K562 (cell line): ENCODE measurements at regions not wholly inside any gene's neighbourhood (a gene's known extent, or its start where the extent isn't known, plus 50 kb on each side); places are given as distances from the start of the nearest gene placed in this dataset.

Experiments used
- ATAC-seq: fragments of 200-7000 bp; cut with Tn5 transposase; 3 replicates; pipeline ENCODE4 v1.9.1; 2020; ENCODE audit warnings: moderate library complexity
- BruUV-seq: library from RNA; stranded (reverse); fragments of 400-500 nt; replicated peaks from 2 replicates; lab custom pipeline; 2021; lab: Mats Ljungman, UMichigan
- CTCF ChIA-PET: fragments of 300-600 bp; formaldehyde crosslinking; extraction: SDS; loops from one replicate; lab custom pipeline; 2021; ENCODE audit warnings: low intra/inter-chr PET ratio; lab: Yijun Ruan, JAX
- POLR2A ChIA-PET: fragments of 300-600, 350-650 bp; sonication (Branson Sonifier 250); formaldehyde crosslinking; extraction: SDS; loops from one replicate; lab custom pipeline; 2021; ENCODE audit warnings: antibody characterized with exemption, inconsistent platforms; lab: Yijun Ruan, JAX
- DNase-seq, 4 experiments: peaks; one replicate each; pipeline versions ENCODE4 v3.0.0 to v3.0.0-alpha.2; 2011 to 2018; ENCODE audit warnings: low spot score in 3 of 4, mixed read lengths in 3 of 4; ENCODE audit errors: extremely low read depth in 1 of 4
- FAIRE-seq: peaks from 2 replicates; lab custom pipeline; 2011; peaks lifted over from hg19 to GRCh38; lab: Jason Lieb, UNC
- H2AFZ ChIP-seq: 2 replicates; pipeline ENCODE4 v1.6.0; 2011; ENCODE audit warnings: low read depth, low read length, control low read depth, inconsistent platforms
- H3K27ac ChIP-seq: fragments of 200-600 bp; 3 replicates; pipeline ENCODE4 v1.8.0; 2011; ENCODE audit warnings: low read depth, mild to moderate bottlenecking, control low read depth, inconsistent platforms, low read length, moderate library complexity, mixed read lengths; ENCODE audit errors: extremely low read depth
- H3K27me3 ChIP-seq, 2 experiments: fragments of 300-600 bp in 1 of 2; 2 replicates in 1 of 2; 3 replicates in 1 of 2; pipeline versions ENCODE4 v1.6.0 to v1.8.0; 2011; ENCODE audit warnings: inconsistent platforms in 2 of 2, low read length in 2 of 2, mild to moderate bottlenecking in 1 of 2, mixed read lengths in 1 of 2, moderate library complexity in 1 of 2; ENCODE audit not compliant: control insufficient read depth in 2 of 2, insufficient read depth in 2 of 2
- H3K36me3 ChIP-seq: fragments of 300-600 bp; 3 replicates; pipeline ENCODE4 v1.8.0; 2011; ENCODE audit warnings: mild to moderate bottlenecking, low read length, inconsistent platforms; ENCODE audit not compliant: control insufficient read depth, insufficient read depth
- H3K4me1 ChIP-seq, 2 experiments: fragments of 200-600 bp in 1 of 2; replicated peaks in 1 of 2; 2 replicates in 1 of 2; 3 replicates in 1 of 2; pipeline versions ENCODE4 v1.5.1 to v1.8.0; 2011; ENCODE audit warnings: inconsistent platforms in 2 of 2, low read length in 2 of 2, mild to moderate bottlenecking in 1 of 2, mixed read lengths in 1 of 2, moderate library complexity in 1 of 2; ENCODE audit not compliant: control insufficient read depth in 2 of 2, insufficient read depth in 2 of 2
- H3K4me2 ChIP-seq: 2 replicates; pipeline ENCODE4 v1.6.1; 2011; ENCODE audit warnings: low read length, control low read depth, inconsistent platforms, mixed read lengths; ENCODE audit not compliant: insufficient read depth
- H3K4me3 ChIP-seq: fragments of 200-600 bp; sonication (generic), shearing (Covaris generic); 2 replicates; pipeline ENCODE4 v1.5.1; 2016; ENCODE audit warnings: control low read depth, inconsistent platforms
- H3K79me2 ChIP-seq: fragments of 200-600 bp; 3 replicates; pipeline ENCODE4 v1.8.0; 2011; ENCODE audit warnings: low read length, inconsistent platforms; ENCODE audit not compliant: control insufficient read depth, insufficient read depth
- H3K9ac ChIP-seq, 2 experiments: 2 replicates each; pipeline versions ENCODE4 v1.6.0 to v1.6.1; 2011; ENCODE audit warnings: low read depth in 2 of 2, low read length in 2 of 2, control low read depth in 1 of 2, inconsistent platforms in 1 of 2, mild to moderate bottlenecking in 1 of 2, mixed read lengths in 1 of 2; ENCODE audit not compliant: insufficient read depth in 1 of 2
- H3K9me1 ChIP-seq: one replicate; pipeline ENCODE4 v1.6.0; 2011; ENCODE audit warnings: inconsistent platforms, mild to moderate bottlenecking, low read length, moderate library complexity; ENCODE audit not compliant: control insufficient read depth, insufficient read depth
- H3K9me3 ChIP-seq: replicated peaks from 2 replicates; pipeline ENCODE4 v1.5.1; 2011; ENCODE audit warnings: low read depth, low read length, inconsistent platforms; ENCODE audit not compliant: control insufficient read depth, insufficient read depth
- H4K20me1 ChIP-seq: replicated peaks from 2 replicates; pipeline ENCODE4 v1.6.1; 2011; ENCODE audit warnings: low read length, inconsistent platforms, mixed read lengths; ENCODE audit not compliant: control insufficient read depth, insufficient read depth
- EZH2 ChIP-seq: IDR thresholded peaks from 2 replicates; pipeline ENCODE4 v1.6.1; 2012; ENCODE audit warnings: low read depth, mild to moderate bottlenecking, inconsistent platforms, low read length, borderline replicate concordance
- FOSL1 ChIP-seq: fragments of 200-800 bp; sonication (Bioruptor generic); conservative IDR thresholded peaks from 2 replicates; pipeline ENCODE4 v1.6.1; 2016; ENCODE audit warnings: missing genetic modification characterization, missing compliant biosample characterization
- FOXJ2 ChIP-seq: fragments of 200-800 bp; sonication (Bioruptor generic); IDR thresholded peaks from 2 replicates; pipeline ENCODE4 v1.6.1; 2016; ENCODE audit warnings: missing genetic modification characterization, missing compliant biosample characterization
- MAFK ChIP-seq: IDR thresholded peaks from 2 replicates; pipeline ENCODE4 v1.6.1; 2011; ENCODE audit warnings: low read length, improper control_type of control experiment
- PRMT5 ChIP-seq: sonication (generic); formaldehyde crosslinking; IDR thresholded peaks from 2 replicates; pipeline ENCODE4 v1.5.0; 2020; ENCODE audit warnings: missing genetic modification reagents
- SMAD4 ChIP-seq: fragments of 250-450 bp; sonication (Bioruptor Pico); conservative IDR thresholded peaks from 2 replicates; pipeline ENCODE4 v1.8.0; 2021; ENCODE audit warnings: inconsistent platforms, mild to moderate bottlenecking, moderate library complexity
- SMARCA5 ChIP-seq: fragments of 450-650 bp; IDR thresholded peaks from 2 replicates; pipeline ENCODE4 v1.6.1; 2016
- TOE1 ChIP-seq, 2 experiments: fragments of 450-650 bp in 1 of 2; sonication (generic) in 1 of 2; formaldehyde crosslinking in 1 of 2; IDR thresholded peaks; 2 replicates each; pipeline versions ENCODE4 v1.7.1 to v1.8.0; 2016 to 2022; ENCODE audit warnings: borderline replicate concordance in 2 of 2, mild to moderate bottlenecking in 2 of 2, antibody characterized with exemption in 1 of 2, inconsistent platforms in 1 of 2, low read depth in 1 of 2, missing genetic modification reagents in 1 of 2, moderate library complexity in 1 of 2
- WHSC1 ChIP-seq: IDR thresholded peaks from one replicate; pipeline ENCODE4 v1.6.1; 2012; ENCODE audit warnings: low read length, control low read depth, inconsistent platforms
- YY1 ChIP-seq, 3 experiments: IDR thresholded peaks; 2 replicates each; pipeline ENCODE4 v1.6.1; 2011; ENCODE audit warnings: low read length in 2 of 3, mild to moderate bottlenecking in 2 of 3, moderate library complexity in 2 of 3, borderline replicate concordance in 1 of 3, control low read depth in 1 of 3, low read depth in 1 of 3; ENCODE audit not compliant: insufficient read depth in 3 of 3, insufficient replicate concordance in 2 of 3, control insufficient read depth in 1 of 3, insufficient read length in 1 of 3; ENCODE audit errors: extremely low read depth in 1 of 3
- ZNF146 ChIP-seq: IDR thresholded peaks from one replicate; pipeline ENCODE4 v1.6.1; 2018; ENCODE audit warnings: missing compliant biosample characterization; ENCODE audit not compliant: unreplicated experiment
- ZNF354B ChIP-seq: fragments of 250-450 bp; sonication (Bioruptor Pico); IDR thresholded peaks from 2 replicates; pipeline ENCODE4 v1.4.0; 2020
- ZNF766 ChIP-seq: fragments of 200-800 bp; sonication (Bioruptor generic); conservative IDR thresholded peaks from 2 replicates; pipeline ENCODE4 v1.6.1; 2016; ENCODE audit warnings: missing genetic modification characterization, missing compliant biosample characterization
- ZSCAN29 ChIP-seq: fragments of 450-650 bp; IDR thresholded peaks from 2 replicates; pipeline ENCODE4 v1.6.1; 2017
- WGBS: fragments of 100-300 bp; shearing (Covaris generic); methylation state at CpG from one replicate; pipeline ENCODE4 v1.1.6; 2016; ENCODE audit warnings: low coverage, mixed read lengths; ENCODE audit not compliant: insufficient coverage; ENCODE audit errors: missing lambda C conversion rate; 5-methylcytosine and 5-hydroxymethylcytosine counted together
- in situ Hi-C: fragments of 300-500 bp; cut with MboI; formaldehyde crosslinking; loops from 4 replicates; pipeline ENCODE4 v1.15.0; 2018; ENCODE audit warnings: inconsistent platforms, mixed read lengths
- intact Hi-C: fragments of 100-400 bp; cut with micrococcal nuclease; formaldehyde crosslinking; loops from 2 replicates; pipeline ENCODE4 v1.14.2; 2022
- TF ChIP-seq, protein P1 (sequence below): IDR thresholded peaks from 2 replicates; pipeline ENCODE4 v1.6.1; 2011; ENCODE audit warnings: borderline replicate concordance, low read depth, mild to moderate bottlenecking, moderate library complexity, low read length; ENCODE audit not compliant: insufficient read depth, poor library complexity, severe bottlenecking
- TF ChIP-seq, protein P2 (sequence below), 2 experiments: fragments of 450-650 bp in 1 of 2; IDR thresholded peaks; 2 replicates each; pipeline ENCODE4 v1.6.1; 2011 to 2017; ENCODE audit warnings: low read depth in 2 of 2, antibody characterized with exemption in 1 of 2, borderline replicate concordance in 1 of 2, low read length in 1 of 2, mild to moderate bottlenecking in 1 of 2, mixed read lengths in 1 of 2; ENCODE audit not compliant: control insufficient read depth in 1 of 2

DNA sequence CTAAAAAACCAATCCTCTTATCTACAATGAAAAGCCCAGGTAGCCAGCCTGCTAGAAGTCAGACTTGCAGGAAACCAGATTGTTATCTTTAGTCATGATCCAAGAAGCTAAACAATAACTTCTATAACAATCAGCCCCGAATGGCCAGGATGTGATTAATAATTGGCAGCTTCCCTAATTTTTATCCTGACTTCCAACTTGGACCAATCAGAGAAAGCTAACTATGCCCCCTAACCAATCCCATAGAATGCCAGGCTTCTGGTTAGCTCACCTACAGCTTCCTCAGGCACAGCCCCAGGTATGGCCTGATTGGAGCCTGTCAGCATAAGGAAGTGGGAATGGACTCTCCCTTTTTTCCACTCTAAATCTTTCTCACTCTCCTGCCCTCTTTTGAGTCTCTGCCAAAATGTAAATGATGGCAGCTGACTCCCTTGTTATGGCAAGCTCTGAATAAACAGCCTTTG is 394.9 kb downstream of the DLEU7 start (continued):
- TF ChIP-seq TOE1 (IDR thresholded peaks at IDR 0.05; ENCODE audit: borderline replicate concordance) (no peak), TOE1 (CRISPR knock-in tag; IDR thresholded peaks at IDR 0.05; ENCODE audit: borderline replicate concordance, low read depth) (no peak)

DNA sequence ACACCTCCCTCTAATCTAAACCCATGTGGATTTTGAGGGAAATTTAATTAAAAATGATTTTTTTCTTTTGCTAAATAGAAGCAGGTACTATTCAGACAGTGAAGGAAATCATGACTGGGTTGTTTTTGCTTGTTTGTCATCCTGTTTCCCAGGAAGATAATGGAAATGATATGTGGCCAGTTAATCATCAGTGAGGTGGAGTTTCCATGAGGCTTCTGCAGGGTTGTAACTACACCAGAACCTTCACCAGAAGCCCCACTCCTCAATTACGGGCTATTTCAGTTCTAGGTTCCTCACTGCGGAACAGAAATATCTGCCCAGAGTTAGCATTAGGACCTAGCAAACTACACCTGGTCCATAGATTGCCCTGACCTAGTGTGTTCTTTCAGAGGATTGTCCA is 394.0 kb downstream of the DLEU7 start:
- Histone ChIP-seq H3K4me1 (no peaks in the 10 kb centered on the region; a peak in 2 of 5 replicates), H3K79me2 (no peaks in the 10 kb centered on the region), H2AFZ (no peak overlapping the region), H3K27ac (no peak overlapping the region), H3K27me3 (no peaks in the 10 kb centered on the region), H3K9me3 (no peaks in the 10 kb centered on the region), H3K4me2 (no peak overlapping the region), H3K36me3 (no peaks in the 10 kb centered on the region), H3K4me3 (no peak overlapping the region), H4K20me1 (no peaks in the 10 kb centered on the region), H3K9ac (no peak overlapping the region), H3K9me1 (no peaks in the 10 kb centered on the region)
- in situ Hi-C loops = no loop called here
- 94% methylated on average over 2 of the region's 2 CpGs for WGBS
- CTCF ChIA-PET = no interaction called here
- POLR2A ChIA-PET = interaction anchor here (0.6 kb wide), 1 partner anchor 21 kb away, joined by 3 read pairs; no protein-coding TSS in a partner anchor
- FAIRE-seq = no peak
- intact Hi-C loops = no loop called here
- BruUV-seq = no TSS peak
- no peak for ATAC-seq
- no peak for DNase-seq
- TF ChIP-seq SMARCA5 (no peak), PRMT5 (CRISPR knock-in tag) (no peak), FOSL1 (tag) (peak; percentile 67), YY1 (IDR thresholded peaks at IDR 0.05; ENCODE audit: borderline replicate concordance in 1 of 3, control insufficient read depth in 1 of 3, extremely low read depth in 1 of 3, insufficient read depth in 3 of 3, insufficient read length in 1 of 3, insufficient replicate concordance in 2 of 3, low read depth in 1 of 3, low read length in 2 of 3) (no peak), EZH2 (no peak), FOXJ2 (tag) (peak; percentile 47), ZSCAN29 (no peak), ZNF766 (CRISPR knock-in tag) (no peak), ZNF354B (CRISPR knock-in tag) (no peak), MAFK (no peak), ZNF146 (CRISPR knock-in tag) (no peak), SMAD4 (CRISPR knock-in tag) (no peak), WHSC1 (no peak)
- TF ChIP-seq, protein P1, sequence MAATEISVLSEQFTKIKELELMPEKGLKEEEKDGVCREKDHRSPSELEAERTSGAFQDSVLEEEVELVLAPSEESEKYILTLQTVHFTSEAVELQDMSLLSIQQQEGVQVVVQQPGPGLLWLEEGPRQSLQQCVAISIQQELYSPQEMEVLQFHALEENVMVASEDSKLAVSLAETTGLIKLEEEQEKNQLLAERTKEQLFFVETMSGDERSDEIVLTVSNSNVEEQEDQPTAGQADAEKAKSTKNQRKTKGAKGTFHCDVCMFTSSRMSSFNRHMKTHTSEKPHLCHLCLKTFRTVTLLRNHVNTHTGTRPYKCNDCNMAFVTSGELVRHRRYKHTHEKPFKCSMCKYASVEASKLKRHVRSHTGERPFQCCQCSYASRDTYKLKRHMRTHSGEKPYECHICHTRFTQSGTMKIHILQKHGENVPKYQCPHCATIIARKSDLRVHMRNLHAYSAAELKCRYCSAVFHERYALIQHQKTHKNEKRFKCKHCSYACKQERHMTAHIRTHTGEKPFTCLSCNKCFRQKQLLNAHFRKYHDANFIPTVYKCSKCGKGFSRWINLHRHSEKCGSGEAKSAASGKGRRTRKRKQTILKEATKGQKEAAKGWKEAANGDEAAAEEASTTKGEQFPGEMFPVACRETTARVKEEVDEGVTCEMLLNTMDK = no peak
- TF ChIP-seq, protein P2, sequence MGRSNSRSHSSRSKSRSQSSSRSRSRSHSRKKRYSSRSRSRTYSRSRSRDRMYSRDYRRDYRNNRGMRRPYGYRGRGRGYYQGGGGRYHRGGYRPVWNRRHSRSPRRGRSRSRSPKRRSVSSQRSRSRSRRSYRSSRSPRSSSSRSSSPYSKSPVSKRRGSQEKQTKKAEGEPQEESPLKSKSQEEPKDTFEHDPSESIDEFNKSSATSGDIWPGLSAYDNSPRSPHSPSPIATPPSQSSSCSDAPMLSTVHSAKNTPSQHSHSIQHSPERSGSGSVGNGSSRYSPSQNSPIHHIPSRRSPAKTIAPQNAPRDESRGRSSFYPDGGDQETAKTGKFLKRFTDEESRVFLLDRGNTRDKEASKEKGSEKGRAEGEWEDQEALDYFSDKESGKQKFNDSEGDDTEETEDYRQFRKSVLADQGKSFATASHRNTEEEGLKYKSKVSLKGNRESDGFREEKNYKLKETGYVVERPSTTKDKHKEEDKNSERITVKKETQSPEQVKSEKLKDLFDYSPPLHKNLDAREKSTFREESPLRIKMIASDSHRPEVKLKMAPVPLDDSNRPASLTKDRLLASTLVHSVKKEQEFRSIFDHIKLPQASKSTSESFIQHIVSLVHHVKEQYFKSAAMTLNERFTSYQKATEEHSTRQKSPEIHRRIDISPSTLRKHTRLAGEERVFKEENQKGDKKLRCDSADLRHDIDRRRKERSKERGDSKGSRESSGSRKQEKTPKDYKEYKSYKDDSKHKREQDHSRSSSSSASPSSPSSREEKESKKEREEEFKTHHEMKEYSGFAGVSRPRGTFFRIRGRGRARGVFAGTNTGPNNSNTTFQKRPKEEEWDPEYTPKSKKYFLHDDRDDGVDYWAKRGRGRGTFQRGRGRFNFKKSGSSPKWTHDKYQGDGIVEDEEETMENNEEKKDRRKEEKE (IDR thresholded peaks at IDR 0.05; ENCODE audit: borderline replicate concordance in 1 of 2, control insufficient read depth in 1 of 2, low read depth in 2 of 2, low read length in 1 of 2) = no peak
